ENCODE measurements at regions not wholly inside any gene's neighbourhood (a gene's known extent, or its start where the extent isn't known, plus 50 kb on each side); places are given as distances from the start of the nearest gene placed in this dataset.

- H3K27ac ChIP-seq (ENCODE audit: insufficient read depth, low read depth, low read length) = no peak overlapping the region
- H3K4me1 ChIP-seq (ENCODE audit: control insufficient read depth, extremely low read depth, insufficient read depth, low read length) = no peaks in the 10 kb centered on the region
- intact Hi-C loops (cut with micrococcal nuclease) (no loop called here), dilution Hi-C loops (cut with MboI; ENCODE audit: extremely low pct_ligation_motif_present, low sequenced_read_pairs) (no loop called here)
- CTCF ChIA-PET = no interaction called here
- no peak overlapping the region for H2AFZ ChIP-seq (ENCODE audit: low read depth, low read length)
- no peak overlapping the region for H3K9ac ChIP-seq (replicated peaks; ENCODE audit: extremely low read depth, insufficient read depth, low read length)
- no peaks in the 10 kb centered on the region for H3K9me1 ChIP-seq (replicated peaks; ENCODE audit: control insufficient read depth, extremely low read depth, insufficient read depth, low read length)
- BruUV-seq (replicated peaks) = no TSS peak
- H3K36me3 ChIP-seq (ENCODE audit: control insufficient read depth in 2 of 2, extremely low read depth in 1 of 2, insufficient read depth in 2 of 2, low read length in 2 of 2) = no peaks in the 10 kb centered on the region
- H3K79me2 ChIP-seq (ENCODE audit: control insufficient read depth, insufficient read depth, low read length) = no peaks in the 10 kb centered on the region
- POLR2A ChIA-PET = no interaction called here
- no peak for FAIRE-seq
- DNase-seq (ENCODE audit: low read depth, low spot score) = no peak
- H3K27me3 ChIP-seq (ENCODE audit: control insufficient read depth in 2 of 2, insufficient read depth in 2 of 2, low read length in 2 of 2) = no peaks in the 10 kb centered on the region
- H3K4me2 ChIP-seq (ENCODE audit: insufficient read depth, low read length) = no peak overlapping the region
- no peak overlapping the region for H3K4me3 ChIP-seq (replicated peaks in 1 of 3; ENCODE audit: insufficient read depth in 1 of 3, low read depth in 1 of 3, low read length in 3 of 3)
- no peaks in the 10 kb centered on the region for H4K20me1 ChIP-seq (replicated peaks; ENCODE audit: control insufficient read depth, extremely low read depth, insufficient read depth, low read length)
- no peak for TF ChIP-seq FOS (IDR thresholded peaks at IDR 0.05; ENCODE audit: borderline replicate concordance, insufficient read depth, low read length)
- no peak for TF ChIP-seq POLR2A (IDR thresholded peaks at IDR 0.05; ENCODE audit: low read depth, low read length)
- TF ChIP-seq CTCF (IDR thresholded peaks at IDR 0.05; ENCODE audit: extremely low read depth in 1 of 2, insufficient read depth in 1 of 2, low read depth in 1 of 2, low read length in 2 of 2) = no peak
- TF ChIP-seq JUN (IDR thresholded peaks at IDR 0.05; ENCODE audit: borderline replicate concordance, insufficient read depth, insufficient read length, low read depth) = no peak
- TF ChIP-seq MAX (IDR thresholded peaks at IDR 0.05; ENCODE audit: insufficient read depth, insufficient read length) = no peak
- no peak for TF ChIP-seq MYC (IDR thresholded peaks at IDR 0.05; ENCODE audit: low read depth, low read length)
- no peak for TF ChIP-seq GATA2 (IDR thresholded peaks at IDR 0.05; ENCODE audit: insufficient read depth, insufficient read length, low read depth, low read length)
- TF ChIP-seq EZH2 (IDR thresholded peaks at IDR 0.05; ENCODE audit: borderline replicate concordance, low read depth, low read length, severe bottlenecking) = no peak
- no peaks in the 10 kb centered on the region for H3K9me3 ChIP-seq (replicated peaks; ENCODE audit: control insufficient read depth, insufficient read depth, low read length)
These were observed 51.6 kb upstream of the DYNLRB2 start for GRCh38 chr16:80489173-80489572.

Data from endothelial cell of umbilical vein (primary cell).